ENCODE measurements at regions not wholly inside any gene's neighbourhood (a gene's known extent, or its start where the extent isn't known, plus 50 kb on each side); places are given as distances from the start of the nearest gene placed in this dataset.

DNA sequence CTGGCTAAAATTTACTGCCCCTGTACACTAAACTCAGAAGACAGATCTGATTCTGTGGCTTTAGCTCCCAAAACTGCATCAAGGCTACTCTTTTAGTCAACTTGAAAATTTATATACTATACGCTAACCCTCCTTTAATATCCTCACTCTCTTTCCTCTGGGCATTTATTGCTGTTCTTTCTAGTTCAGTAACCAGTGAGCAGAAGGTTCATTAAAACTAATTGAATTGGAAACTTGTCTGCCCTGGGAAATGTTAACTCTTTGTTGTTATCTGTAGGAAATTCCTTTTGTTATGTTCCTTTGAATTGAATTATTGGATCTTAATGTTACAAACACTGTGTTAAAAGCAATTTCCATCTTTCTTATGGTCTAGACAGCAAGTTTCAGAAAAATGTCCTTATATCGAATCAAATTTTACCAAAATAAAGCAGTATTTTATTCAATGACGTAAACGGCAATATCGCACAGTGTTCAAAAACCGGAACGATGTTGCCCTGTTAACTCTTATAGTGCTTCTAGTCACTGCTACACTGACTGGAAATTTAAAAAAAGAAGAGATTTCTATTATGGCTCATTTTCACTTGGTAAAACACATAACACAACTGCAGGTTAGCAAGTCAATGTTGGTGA is 168.3 kb downstream of the NR4A2 start:
- no peak for DNase-seq (ENCODE audit: low read depth in 2 of 2)

DNA sequence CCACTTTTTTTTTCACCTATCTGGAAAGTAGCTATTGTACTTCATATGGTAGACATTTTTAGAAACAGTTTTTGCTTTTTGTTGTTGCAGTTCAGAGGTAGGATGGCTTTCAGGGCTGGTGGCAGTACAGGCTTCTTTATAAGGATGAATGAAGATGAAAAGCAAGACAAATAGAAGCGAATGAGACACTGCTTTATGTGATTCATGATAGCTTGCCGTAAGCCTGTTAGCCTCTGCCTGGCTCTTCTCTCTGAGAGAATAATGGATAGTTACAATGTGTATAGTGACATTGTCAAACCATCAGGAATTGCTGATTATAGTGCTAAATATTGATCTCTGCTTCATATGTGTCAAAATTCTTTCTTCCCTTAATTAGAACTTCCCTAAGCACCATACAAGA is 173.7 kb downstream of the NR4A2 start:
- no peak for DNase-seq (ENCODE audit: low read depth in 2 of 2)

DNA sequence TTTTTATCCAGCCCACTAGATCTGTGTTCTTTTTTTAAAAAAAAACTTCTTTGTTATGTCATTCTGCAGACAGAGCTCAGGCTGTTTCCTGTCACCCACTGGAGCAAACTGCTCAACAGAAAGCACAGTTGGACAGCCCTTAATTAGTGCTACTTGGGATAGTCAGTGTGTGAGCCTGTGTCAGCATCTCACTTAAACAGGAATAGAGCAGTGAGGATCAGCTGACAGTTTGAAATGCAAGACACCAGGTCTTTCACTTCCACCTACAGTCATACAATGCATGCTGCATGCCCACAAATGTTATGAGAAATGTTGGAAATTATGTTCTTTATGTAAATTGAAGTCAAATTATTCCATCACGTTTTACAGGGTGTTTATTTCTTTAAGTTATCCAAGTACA is 174.9 kb downstream of the NR4A2 start:
- DNase-seq (ENCODE audit: low read depth in 2 of 2), result no peak

DNA sequence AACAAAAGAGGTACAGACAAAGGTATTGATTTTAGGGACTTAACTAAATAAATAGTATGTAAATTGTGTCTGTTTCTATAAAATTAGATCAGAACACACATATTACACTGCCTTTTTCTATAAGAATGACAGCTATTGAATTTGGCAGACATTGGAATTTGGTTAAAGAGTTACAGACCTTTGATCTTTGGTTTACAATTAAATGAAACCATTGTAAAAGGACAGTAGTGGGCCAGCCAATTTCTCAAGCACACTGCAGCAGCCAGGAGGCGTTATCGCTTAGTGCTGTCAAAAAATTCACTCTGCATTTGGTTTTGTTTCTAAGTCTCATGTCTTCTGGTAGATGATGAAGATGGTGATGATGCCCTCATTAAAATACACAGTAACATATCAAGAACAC is 175.9 kb downstream of the NR4A2 start:
- DNase-seq (ENCODE audit: low read depth in 2 of 2), result no peak

DNA sequence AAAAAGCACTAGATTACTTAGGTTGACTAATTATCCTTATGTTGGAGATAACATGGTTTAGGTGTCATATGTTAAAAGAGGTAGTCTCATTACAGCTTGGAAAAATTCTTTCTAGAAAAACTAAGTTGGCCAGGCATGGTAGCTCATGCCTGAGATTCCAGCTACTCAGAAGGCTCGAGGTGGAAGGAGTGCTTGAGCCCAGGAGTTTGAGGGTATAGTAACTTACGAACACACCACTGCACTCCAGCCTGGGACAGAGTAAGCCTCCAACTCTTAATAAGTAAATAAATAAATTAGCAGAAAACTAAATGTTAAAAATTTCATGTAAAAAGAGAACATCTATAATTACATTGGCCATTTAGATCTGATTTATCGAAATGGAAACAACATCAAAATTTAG is 177.2 kb downstream of the NR4A2 start:
- DNase-seq (ENCODE audit: low read depth in 2 of 2), result no peak

DNA sequence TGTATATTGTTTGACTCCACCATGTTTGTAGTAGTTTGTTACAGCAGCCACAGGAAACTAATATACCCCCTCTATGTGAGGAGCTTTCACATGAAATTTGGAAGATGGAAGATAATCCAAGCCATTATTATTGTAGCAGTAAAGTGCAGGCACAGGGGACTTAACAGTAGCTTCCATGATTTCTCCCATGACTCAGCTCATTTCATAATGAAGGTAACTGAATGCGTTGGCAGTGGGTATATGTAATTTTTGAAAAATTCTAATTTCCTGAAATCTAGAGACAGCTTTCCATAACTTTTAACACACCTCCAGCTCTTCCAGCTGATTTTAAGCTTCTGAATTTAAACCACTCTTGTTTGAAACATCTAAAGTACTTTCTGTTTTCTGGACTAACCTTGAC is 181.2 kb downstream of the NR4A2 start:
- DNase-seq (ENCODE audit: low read depth in 2 of 2), result no peak

DNA sequence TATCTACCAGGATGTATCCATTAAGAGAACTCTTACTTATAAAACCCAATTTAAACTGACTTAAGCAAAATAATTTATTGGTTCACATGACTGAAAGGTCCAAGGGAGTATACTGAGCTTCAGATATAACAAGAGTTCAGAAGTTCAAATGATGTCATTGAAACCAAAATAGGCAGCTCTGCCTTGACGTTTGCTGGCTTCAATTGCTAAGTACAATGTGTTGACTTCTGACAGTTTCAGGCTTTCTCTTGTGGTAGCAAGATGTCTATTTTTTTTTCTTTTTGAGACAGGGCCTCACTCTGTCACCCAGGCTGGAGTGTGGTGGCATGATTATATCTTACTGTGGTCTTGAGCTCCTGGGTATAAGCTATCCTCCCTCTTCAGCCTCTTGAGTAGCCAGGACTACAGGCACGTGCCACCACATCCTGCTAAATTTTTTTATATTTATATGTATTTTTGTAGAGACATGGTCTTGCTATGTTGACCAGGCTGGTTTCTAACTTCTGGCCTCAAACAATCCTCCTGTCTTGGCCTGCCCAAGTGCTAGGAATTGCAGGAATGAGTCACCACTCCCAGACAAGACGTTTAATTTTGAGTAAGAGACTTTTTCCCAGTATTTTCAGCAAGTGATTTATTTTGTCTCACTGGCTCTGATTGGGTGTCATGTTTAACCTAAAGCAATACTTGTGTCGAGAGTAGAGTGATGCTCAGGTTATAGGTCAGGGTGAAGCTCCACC is 184.8 kb downstream of the NR4A2 start:
- no peak for DNase-seq (ENCODE audit: low read depth in 2 of 2)

DNA sequence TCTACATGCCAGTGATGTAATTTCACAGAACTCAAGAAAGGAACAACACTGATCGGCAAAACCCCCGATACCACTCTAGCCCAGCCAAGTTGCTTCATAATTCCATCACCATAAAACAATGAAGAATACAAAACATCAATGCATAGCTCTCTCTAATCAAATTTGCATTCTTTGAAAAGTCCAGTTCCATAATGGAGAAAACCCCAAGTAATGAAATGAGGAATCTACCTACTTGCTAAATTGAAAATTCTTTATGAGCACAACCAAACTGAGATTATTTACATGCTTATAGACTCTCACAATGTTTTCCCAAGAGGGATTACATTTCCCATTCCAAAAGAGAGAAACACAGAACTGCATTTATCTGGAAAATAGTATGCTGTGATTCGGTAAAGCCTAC is 186.5 kb downstream of the NR4A2 start:
- DNase-seq (ENCODE audit: low read depth in 2 of 2), result no peak

DNA sequence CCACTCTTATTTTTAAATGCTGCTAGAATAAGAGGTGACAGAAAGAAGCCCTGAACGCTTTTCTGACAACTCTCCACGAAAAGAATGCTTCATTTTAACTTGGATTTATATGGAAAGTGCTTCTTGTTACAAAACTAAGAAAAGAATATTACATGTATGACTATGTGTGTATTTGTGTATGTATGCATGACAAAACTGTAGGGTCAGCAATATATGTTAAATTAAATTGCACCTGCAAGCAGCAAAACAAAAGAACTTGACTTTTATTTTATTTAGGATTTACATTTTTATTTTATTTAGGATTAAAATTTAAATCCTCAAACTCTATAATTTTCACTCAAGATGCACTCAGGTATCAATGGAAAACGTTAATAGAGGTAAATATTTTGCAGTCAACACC is 187.1 kb downstream of the NR4A2 start:
- no peak for DNase-seq (ENCODE audit: low read depth in 2 of 2)

DNA sequence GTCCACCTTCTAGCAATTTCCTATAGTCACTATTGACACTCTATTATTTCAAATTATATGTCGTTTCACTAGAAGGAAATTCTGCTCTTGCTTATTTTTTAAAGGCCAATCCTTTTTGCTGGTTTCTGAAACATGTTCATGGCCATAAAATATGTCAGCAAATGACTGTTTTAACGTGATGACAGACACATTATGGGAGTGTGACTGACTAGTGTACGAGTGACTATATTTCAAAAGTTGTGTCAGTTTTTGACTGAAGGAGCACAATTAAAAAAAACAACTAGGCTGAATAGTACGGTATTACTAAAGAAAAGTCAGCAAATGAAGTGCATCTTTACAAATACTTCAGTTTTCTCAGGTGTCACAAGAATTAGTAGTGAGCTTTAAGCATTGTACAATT is 196.0 kb downstream of the NR4A2 start:
- DNase-seq (ENCODE audit: low read depth in 2 of 2), result no peak

DNA sequence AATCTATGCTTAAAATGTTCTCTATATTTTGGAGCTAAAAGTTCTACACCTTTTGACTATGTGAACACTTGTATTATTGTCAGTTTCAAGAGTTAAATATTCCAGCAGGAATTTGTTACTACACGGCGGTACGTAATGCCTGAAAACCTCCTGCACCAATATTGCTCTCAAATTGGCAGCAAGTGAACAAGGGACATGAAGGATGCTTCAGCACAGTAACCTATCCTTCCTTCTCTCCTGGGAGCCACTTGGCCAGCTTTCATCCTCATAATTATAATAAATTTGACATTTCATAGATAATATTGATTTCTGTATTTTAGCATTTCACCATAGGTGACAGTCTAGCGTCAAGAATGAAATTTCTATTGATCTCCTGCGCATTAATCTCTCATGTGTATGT is 197.6 kb downstream of the NR4A2 start:
- DNase-seq (ENCODE audit: low read depth in 2 of 2), result no peak

DNA sequence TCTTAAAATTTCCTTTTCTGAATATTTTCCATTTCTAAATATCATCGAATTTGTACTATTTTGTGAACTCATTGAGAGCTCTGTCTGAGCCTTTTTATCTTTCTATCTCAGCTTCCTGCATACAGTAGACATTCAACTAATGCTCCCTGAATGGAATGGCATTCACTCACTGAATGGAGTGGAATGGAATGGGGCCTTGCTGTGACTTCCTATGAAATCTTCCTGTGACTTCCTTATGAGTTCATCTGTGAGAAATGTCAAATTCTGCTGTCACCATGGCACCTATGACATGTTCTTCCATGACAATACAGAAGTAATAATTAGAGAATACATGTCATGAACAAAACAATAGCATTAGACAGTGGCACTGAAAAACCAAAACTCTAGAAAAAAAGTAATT is 199.6 kb downstream of the NR4A2 start:
- no peak for DNase-seq (ENCODE audit: low read depth in 2 of 2)

DNA sequence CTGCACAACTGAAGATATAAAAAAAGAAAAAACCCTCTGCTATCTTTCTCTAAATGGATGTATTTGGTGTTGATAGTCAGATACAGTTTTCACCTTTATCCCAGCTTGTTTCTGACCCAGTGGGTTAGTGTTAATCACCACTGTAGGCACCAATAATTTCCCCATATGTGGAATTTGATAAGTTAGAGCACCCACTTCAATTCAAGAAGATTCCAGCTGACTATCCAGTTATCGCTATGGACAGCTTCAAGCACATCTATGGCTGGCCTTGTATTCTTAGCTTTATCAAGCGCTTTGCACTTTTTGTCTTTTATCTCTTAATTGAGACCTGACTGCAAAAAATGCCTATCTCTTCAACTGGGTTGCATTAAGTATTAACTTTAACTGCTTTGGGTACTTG is 200.4 kb downstream of the NR4A2 start:
- no peak for DNase-seq (ENCODE audit: low read depth in 2 of 2)

DNA sequence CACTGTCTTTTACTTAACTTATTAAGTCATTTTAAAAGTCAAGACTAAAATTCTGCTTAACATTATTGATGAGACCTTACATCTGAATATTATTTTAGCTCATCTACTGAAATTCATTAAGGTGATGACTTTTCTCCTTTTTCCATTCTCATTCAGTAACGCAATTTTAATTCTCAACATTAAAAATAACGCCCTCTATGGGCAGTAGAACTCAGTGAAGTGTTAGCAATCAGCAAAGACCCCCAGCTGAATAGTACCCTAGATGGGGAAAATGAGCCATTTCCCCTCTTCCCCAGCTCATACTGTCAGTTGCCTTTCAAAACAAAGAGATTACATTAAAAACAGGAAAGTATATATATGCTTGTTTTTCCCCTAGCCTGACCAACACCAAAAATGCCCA is 203.3 kb downstream of the NR4A2 start:
- no peak for DNase-seq (ENCODE audit: low read depth in 2 of 2)

DNA sequence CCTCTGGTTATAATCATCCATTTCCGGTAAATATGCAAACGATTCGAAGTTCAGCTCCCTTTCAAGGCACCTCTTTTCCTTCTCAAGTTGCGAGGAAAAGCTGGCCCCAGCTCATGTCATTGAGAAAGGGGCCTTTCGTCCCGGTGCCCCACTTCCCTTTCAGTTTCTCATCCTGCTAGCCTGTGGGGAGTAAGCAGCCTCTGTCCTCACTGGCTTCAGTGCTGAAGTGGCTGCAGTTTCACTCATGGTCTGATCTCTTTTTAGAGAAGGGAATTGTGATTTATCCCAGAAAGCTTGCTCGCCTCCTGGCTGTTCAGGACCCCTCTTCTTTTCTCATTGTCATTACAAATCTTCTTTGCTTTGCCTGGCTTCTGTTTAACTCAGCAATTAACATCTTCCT is 207.5 kb downstream of the NR4A2 start:
- no peak for DNase-seq (ENCODE audit: low read depth in 2 of 2)

DNA sequence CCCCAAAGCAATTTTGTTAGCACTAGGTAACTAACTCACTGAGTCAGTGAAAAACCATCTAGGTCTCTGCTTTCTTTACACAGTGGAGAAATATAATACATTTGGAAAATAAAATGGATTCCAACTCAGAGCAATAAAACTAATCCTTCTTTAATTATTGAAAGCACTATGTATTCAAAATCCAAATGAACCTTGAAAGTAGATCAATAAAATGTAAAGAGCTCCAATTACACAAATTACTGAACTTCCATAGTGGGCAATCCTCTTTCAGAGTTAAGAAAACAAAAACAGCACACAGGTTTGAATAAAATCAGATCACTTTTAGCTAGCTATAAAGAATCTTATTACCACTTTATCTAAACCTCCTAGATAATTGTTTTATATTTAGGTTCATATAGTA is 208.1 kb downstream of the NR4A2 start:
- DNase-seq (ENCODE audit: low read depth in 2 of 2), result no peak

DNA sequence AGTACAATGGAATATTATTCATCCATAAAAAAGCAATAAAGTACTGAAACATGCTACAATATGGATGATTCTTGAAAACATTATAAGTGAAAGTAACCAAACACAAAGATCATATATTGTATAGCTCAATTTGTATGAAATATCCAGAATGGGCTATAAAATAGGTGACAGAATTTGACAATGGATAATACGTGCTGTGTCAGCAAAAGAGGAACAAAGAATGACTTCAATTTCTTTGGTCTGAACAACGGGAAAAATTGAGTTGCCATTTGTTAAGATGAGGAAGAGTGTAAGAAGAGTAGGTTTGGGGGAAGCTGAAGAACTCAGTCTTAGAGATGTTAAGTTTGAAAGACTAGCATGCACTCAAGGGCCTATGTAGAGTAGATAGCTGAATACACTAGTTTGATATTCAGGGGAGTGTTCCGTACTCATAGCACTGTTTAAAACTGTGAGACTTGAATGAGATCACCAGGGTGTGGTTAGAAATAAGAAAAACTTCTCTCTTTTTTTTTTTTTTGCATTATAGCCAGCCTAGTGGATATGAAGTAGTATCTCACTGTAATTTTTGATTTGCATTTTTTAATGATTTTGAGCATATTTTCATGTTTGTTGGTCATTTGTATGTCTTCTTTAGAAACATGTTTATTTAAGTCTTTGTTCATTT is 213.6 kb downstream of the NR4A2 start:
- DNase-seq (ENCODE audit: low read depth in 2 of 2), result no peak

DNA sequence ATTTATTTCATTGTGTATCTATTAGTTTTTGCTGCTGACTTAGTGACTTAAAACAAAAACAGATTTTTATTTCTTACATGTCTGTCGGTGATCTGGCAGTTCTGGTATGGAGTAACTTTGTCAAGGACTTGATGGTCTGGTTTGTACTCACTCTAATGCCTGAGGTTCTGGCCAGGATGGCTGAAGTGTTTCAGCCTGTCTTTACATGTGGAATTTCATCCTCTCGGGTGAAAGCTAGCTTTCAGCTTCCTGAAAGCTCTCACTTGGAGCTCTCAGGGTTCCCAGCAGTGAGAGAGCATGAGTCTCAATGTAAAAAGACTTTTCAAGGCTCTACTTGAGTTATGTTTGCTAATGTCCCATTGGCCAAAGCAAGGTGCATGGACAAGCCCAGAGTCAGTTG is 216.4 kb downstream of the NR4A2 start:
- DNase-seq (ENCODE audit: low read depth in 2 of 2), result no peak

DNA sequence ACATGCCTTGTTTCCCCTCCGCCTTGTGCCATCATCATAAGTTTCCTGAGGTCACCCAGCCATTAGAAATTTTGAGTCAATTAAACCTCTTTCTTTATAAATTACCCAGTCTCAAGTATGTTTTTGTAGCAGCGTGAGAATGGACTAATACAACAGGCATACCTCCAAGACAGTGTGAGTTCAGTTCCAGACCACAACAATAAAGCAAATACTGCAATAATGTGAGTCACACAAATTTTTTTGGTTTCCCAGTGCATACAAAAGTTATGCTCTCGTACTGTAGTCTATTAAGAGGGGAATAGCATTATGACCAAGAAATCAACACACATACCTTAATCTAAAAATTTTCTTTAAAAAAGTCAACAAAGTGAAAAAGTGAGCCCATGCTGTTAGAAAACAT is 217.2 kb downstream of the NR4A2 start:
- no peak for DNase-seq (ENCODE audit: low read depth in 2 of 2)

DNA sequence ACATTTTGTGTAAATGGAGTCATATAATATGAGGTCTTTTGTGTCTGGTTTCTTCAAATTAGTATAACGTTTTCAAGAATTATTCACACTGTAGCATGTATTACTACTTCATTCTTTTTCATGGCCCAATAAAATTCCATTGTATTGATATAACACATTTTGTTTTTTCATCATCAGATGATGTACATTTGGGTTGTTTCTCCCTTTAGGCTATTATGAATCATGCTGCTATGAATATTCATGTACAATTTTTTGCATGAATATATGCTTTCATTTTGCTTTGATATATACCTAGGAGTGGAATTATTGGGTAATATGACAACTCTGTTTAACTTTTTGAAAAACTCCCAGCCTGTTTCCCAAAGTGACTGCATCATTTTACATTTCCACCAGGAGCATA is 220.2 kb downstream of the NR4A2 start:
- no peak for DNase-seq (ENCODE audit: low read depth in 2 of 2)

DNA sequence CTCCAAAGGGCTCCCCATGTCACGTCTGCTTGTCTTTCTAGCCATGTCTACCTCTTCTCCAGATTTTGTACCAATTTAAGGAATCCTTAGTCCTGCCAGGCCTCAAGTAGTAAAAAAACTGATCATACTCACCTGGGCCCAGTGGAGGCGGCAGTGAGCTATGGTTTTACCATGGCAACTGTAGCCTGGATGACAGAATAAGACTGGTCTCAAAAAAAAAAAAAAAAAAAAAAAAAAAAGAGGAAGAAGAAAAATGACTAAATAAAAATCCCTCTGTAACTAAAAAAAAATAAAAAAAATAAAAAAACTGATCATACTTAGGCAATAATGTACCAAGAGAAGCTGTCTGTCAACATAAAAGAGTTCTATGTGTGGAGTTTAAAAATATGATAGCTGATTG is 221.6 kb downstream of the NR4A2 start:
- DNase-seq (ENCODE audit: low read depth in 2 of 2), result no peak

DNA sequence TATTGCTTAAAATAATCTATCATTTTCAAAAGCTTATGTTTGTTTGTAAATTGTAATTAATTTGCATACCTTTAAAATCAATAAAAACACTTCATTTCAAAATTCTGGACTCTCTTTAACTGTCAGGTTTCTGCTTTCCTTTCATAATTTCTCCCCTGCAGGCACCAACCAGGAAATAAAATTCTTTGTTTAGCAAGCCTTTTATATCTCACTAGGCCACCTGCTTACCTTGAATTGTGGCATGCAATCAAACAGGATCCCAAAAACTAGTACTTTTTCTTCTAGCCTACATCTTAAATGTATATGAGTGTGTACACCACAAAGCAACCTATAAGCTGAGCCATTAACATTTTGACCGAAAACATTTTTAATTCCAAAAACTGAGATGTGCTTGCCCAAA is 233.1 kb downstream of the NR4A2 start:
- no peak for DNase-seq (ENCODE audit: low read depth in 2 of 2)

DNA sequence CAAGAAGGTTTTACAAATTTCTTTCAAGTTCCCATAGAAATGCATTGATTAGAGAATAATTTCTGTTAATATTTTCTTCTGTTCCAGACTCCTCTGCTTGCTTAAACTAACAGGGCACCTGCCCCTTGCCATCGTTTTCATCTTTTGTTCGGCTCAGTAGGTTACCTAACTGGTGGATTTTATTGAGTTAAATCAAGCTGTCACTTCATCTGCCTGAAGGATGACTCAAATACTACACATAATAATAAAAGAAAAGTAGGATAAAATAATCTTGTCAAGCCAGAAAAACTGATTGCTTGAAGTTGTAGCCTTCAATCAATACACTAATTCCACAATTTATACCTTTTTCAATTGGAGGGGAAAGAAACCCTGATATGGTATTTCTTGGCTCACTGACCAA is 234.0 kb downstream of the NR4A2 start:
- no peak for DNase-seq (ENCODE audit: low read depth in 2 of 2)

All from lung microvascular endothelial cell (primary cell).